HepG2 (cell line): ENCODE measurements at regions not wholly inside any gene's neighbourhood (a gene's known extent, or its start where the extent isn't known, plus 50 kb on each side); places are given as distances from the start of the nearest gene placed in this dataset.

Source experiments
- ATAC-seq: fragments of 200-7000 bp; cut with Tn5 transposase; 3 replicates; pipeline ENCODE4 v1.9.1; 2020; ENCODE audit warnings: mild to moderate bottlenecking, moderate library complexity
- BruUV-seq: library from RNA; stranded (reverse); fragments of 400-500 nt; replicated peaks from 2 replicates; lab custom pipeline; 2021; lab: Mats Ljungman, UMichigan
- CTCF ChIA-PET: fragments of 300-600 bp; formaldehyde crosslinking; extraction: SDS; loops from one replicate; lab custom pipeline; 2021; ENCODE audit warnings: low total read pairs, inconsistent platforms, low intra/inter-chr PET ratio; lab: Yijun Ruan, JAX
- POLR2A ChIA-PET: fragments of 350-600 bp; sonication (Branson Sonifier 250); formaldehyde crosslinking; loops from one replicate; lab custom pipeline; 2020; ENCODE audit warnings: antibody characterized with exemption, inconsistent platforms; lab: Yijun Ruan, JAX
- DNase-seq: peaks from one replicate; pipeline ENCODE4 v3.0.0-alpha.2; 2015; ENCODE audit warnings: low spot score
- FAIRE-seq: peaks from 3 replicates; lab custom pipeline; 2011; peaks lifted over from hg19 to GRCh38; lab: Jason Lieb, UNC
- H2AFZ ChIP-seq: one replicate; pipeline ENCODE4 v1.6.1; 2011; ENCODE audit warnings: low read length, inconsistent platforms
- H3K27ac ChIP-seq: fragments of 300-600 bp; 3 replicates; pipeline ENCODE4 v1.8.0; 2011; ENCODE audit warnings: mixed run types, mild to moderate bottlenecking, mixed read lengths, low read length, inconsistent platforms; ENCODE audit not compliant: insufficient read depth; ENCODE audit errors: extremely low read length
- H3K27me3 ChIP-seq, 2 experiments: fragments of 200-600 bp in 1 of 2; 2 replicates in 1 of 2; 3 replicates in 1 of 2; pipeline versions ENCODE4 v1.6.0 to v1.8.0; 2011; ENCODE audit warnings: low read length in 2 of 2, mild to moderate bottlenecking in 2 of 2, moderate library complexity in 2 of 2, inconsistent platforms in 1 of 2; ENCODE audit not compliant: insufficient read depth in 2 of 2, control insufficient read depth in 1 of 2
- H3K36me3 ChIP-seq, 2 experiments: fragments of 200-600 bp in 1 of 2; replicated peaks in 1 of 2; 2 replicates in 1 of 2; 3 replicates in 1 of 2; pipeline versions ENCODE4 v1.5.1 to v1.8.0; 2011; ENCODE audit warnings: low read length in 2 of 2, inconsistent platforms in 1 of 2; ENCODE audit not compliant: insufficient read depth in 2 of 2, control insufficient read depth in 1 of 2
- H3K4me1 ChIP-seq: 2 replicates; pipeline ENCODE4 v1.5.1; 2012; ENCODE audit warnings: low read length, inconsistent platforms; ENCODE audit not compliant: insufficient read depth
- H3K4me2 ChIP-seq: 2 replicates; pipeline ENCODE4 v1.6.0; 2011; ENCODE audit warnings: low read depth, low read length, inconsistent platforms
- H3K4me3 ChIP-seq, 3 experiments: fragments of 200-600 bp in 1 of 3; sonication (generic), shearing (Covaris generic) in 1 of 3; replicated peaks in 1 of 3; 2 replicates each; pipeline ENCODE4 v1.5.1; 2011 to 2016; ENCODE audit warnings: low read length in 3 of 3, inconsistent platforms in 2 of 3, low read depth in 2 of 3, mild to moderate bottlenecking in 2 of 3, control low read depth in 1 of 3, mixed read lengths in 1 of 3; ENCODE audit not compliant: insufficient read depth in 1 of 3
- H3K79me2 ChIP-seq: one replicate; pipeline ENCODE4 v1.6.1; 2011; ENCODE audit warnings: low read length, inconsistent platforms; ENCODE audit not compliant: insufficient read depth
- H3K9ac ChIP-seq: 2 replicates; pipeline ENCODE4 v1.6.0; 2011; ENCODE audit warnings: mild to moderate bottlenecking, low read depth, low read length, inconsistent platforms; ENCODE audit not compliant: insufficient read depth
- H3K9me3 ChIP-seq: 2 replicates; pipeline ENCODE4 v1.5.1; 2012; ENCODE audit warnings: mild to moderate bottlenecking, low read length
- H4K20me1 ChIP-seq: 2 replicates; pipeline ENCODE4 v1.6.0; 2011; ENCODE audit warnings: inconsistent platforms, mild to moderate bottlenecking, low read length, moderate library complexity; ENCODE audit not compliant: insufficient read depth
- FOXO4 ChIP-seq: sonication (generic); formaldehyde crosslinking; conservative IDR thresholded peaks from 2 replicates; pipeline ENCODE4 v1.8.1; 2023; ENCODE audit warnings: missing genetic modification reagents
- HOMEZ ChIP-seq: IDR thresholded peaks from 2 replicates; pipeline ENCODE4 v1.6.1; 2016; ENCODE audit warnings: low read depth
- YEATS4 ChIP-seq: sonication (generic); formaldehyde crosslinking; IDR thresholded peaks from 2 replicates; pipeline ENCODE4 v1.4.0; 2020; ENCODE audit warnings: missing genetic modification reagents, borderline replicate concordance
- ZC3H4 ChIP-seq: sonication (generic); formaldehyde crosslinking; IDR thresholded peaks from 2 replicates; pipeline ENCODE4 v1.4.0; 2020; ENCODE audit warnings: missing genetic modification reagents, borderline replicate concordance
- ZFP36L1 ChIP-seq: sonication (generic); formaldehyde crosslinking; IDR thresholded peaks from 2 replicates; pipeline ENCODE4 v1.8.0; 2022; ENCODE audit warnings: mild to moderate bottlenecking, missing genetic modification reagents, moderate library complexity
- ZNF12 ChIP-seq: sonication (generic); formaldehyde crosslinking; IDR thresholded peaks from 2 replicates; pipeline ENCODE4 v1.5.0; 2020; ENCODE audit warnings: missing genetic modification reagents
- ZNF142 ChIP-seq: sonication (generic); formaldehyde crosslinking; IDR thresholded peaks from 2 replicates; pipeline ENCODE4 v1.4.0; 2020; ENCODE audit warnings: missing genetic modification reagents
- ZNF3 ChIP-seq: IDR thresholded peaks from 2 replicates; pipeline ENCODE4 v1.7.0; 2017; ENCODE audit warnings: inconsistent platforms
- ZNF468 ChIP-seq: sonication (generic); formaldehyde crosslinking; IDR thresholded peaks from 2 replicates; pipeline ENCODE4 v1.8.0; 2022; ENCODE audit warnings: mild to moderate bottlenecking, moderate library complexity, missing genetic modification reagents
- ZNF484 ChIP-seq: sonication (generic); formaldehyde crosslinking; IDR thresholded peaks from 2 replicates; pipeline ENCODE4 v1.5.1; 2020; ENCODE audit warnings: mild to moderate bottlenecking, low read depth, missing genetic modification reagents, borderline replicate concordance
- ZNF547 ChIP-seq: sonication (generic); formaldehyde crosslinking; IDR thresholded peaks from 2 replicates; pipeline ENCODE4 v1.5.1; 2020; ENCODE audit warnings: mild to moderate bottlenecking, missing genetic modification reagents
- ZNF605 ChIP-seq: sonication (generic); formaldehyde crosslinking; IDR thresholded peaks from 2 replicates; pipeline ENCODE4 v1.8.0; 2022; ENCODE audit warnings: mild to moderate bottlenecking, missing genetic modification reagents
- ZNF83 ChIP-seq: sonication (generic); formaldehyde crosslinking; IDR thresholded peaks from 2 replicates; pipeline ENCODE4 v1.4.0; 2020; ENCODE audit warnings: missing genetic modification reagents, mild to moderate bottlenecking, borderline replicate concordance
- WGBS: methylation state at CpG from one replicate; pipeline ENCODE4 v1.1.6; 2017; ENCODE audit warnings: low lambda C conversion rate; 5-methylcytosine and 5-hydroxymethylcytosine counted together
- in situ Hi-C: cut with HindIII; loops from 2 replicates; pipeline ENCODE4 v1.10.0; 2017; ENCODE audit warnings: low pct_unique_long_range_greater_than_20kb; ENCODE audit not compliant: extremely low pct_ligation_motif_present
- intact Hi-C: fragments of 100-400 bp; cut with micrococcal nuclease; formaldehyde crosslinking; loops from one replicate; pipeline ENCODE4 v1.10.0; 2022; ENCODE audit not compliant: unreplicated experiment
- TF ChIP-seq, protein P1 (sequence below): sonication (generic); formaldehyde crosslinking; IDR thresholded peaks from 2 replicates; pipeline ENCODE4 v1.8.0; 2022; ENCODE audit warnings: low read depth, missing genetic modification reagents

GRCh38 chr6:20333721-20334269, 67.9 kb upstream of the E2F3 start (continued):
- TF ChIP-seq HOMEZ = no peak
- TF ChIP-seq ZNF12 (CRISPR knock-in tag) = no peak
- no peak for TF ChIP-seq ZNF484 (CRISPR knock-in tag)
- TF ChIP-seq ZNF3 (CRISPR knock-in tag) = no peak
- TF ChIP-seq ZNF468 (CRISPR knock-in tag) = no peak
- no peak for TF ChIP-seq ZNF605
- TF ChIP-seq, protein P1, sequence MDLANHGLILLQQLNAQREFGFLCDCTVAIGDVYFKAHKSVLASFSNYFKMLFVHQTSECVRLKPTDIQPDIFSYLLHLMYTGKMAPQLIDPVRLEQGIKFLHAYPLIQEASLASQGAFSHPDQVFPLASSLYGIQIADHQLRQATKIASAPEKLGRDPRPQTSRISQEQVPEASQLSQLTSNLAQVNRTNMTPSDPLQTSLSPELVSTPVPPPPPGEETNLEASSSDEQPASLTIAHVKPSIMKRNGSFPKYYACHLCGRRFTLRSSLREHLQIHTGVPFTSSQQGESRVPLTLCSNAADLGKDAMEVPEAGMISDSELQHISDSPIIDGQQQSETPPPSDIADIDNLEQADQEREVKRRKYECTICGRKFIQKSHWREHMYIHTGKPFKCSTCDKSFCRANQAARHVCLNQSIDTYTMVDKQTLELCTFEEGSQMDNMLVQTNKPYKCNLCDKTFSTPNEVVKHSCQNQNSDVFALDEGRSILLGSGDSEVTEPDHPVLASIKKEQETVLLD (CRISPR knock-in tag) = no peak
- no peak for TF ChIP-seq FOXO4 (CRISPR knock-in tag)

DNA sequence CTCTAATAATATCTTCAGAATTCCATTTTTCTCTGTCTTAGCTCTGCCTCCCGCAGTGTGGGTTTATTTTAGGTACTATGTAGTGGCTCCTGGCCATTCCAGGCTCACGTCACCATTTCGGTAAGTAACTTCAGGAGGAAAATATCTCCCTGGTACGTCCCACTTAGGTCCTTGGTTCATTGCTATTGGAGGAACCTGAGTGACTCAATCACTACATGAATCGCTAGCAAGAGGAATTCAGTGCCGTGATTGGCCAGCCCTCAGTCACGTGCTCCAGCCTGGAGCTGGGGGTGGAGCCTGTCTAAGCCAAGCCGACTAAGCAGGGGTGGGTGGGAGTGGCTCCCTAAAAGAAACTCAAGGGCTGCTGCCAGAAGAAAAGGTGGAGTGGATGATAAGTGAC, 67.3 kb upstream of the E2F3 start:
- ChIA-PET POLR2A (no interaction called here), CTCF (no interaction called here)
- DNase-seq (no peak), FAIRE-seq (no peak), ATAC-seq (no peak)
- Histone ChIP-seq H3K36me3 (no peaks in the 10 kb centered on the region; a peak in 1 of 5 replicates), H4K20me1 (no peaks in the 10 kb centered on the region), H3K4me1 (no peaks in the 10 kb centered on the region), H3K9ac (no peak overlapping the region), H3K79me2 (no peaks in the 10 kb centered on the region), H3K4me3 (no peak overlapping the region), H3K4me2 (no peak overlapping the region), H3K27me3 (peaks cover 0 to 10% of the 10 kb centered on the region in 2 experiments; a peak in 2 of 5 replicates), H3K27ac (no peak overlapping the region), H3K9me3 (no peaks in the 10 kb centered on the region), H2AFZ (no peak overlapping the region)
- in situ Hi-C loops = no loop called here
- 40% methylated on average over 8 of the region's 8 CpGs for WGBS
- no TSS peak for BruUV-seq
- intact Hi-C loops = no loop called here
- TF ChIP-seq ZNF142 (CRISPR knock-in tag) = no peak
- TF ChIP-seq ZFP36L1 (CRISPR knock-in tag) = no peak
- TF ChIP-seq ZNF468 (CRISPR knock-in tag) = no peak
- TF ChIP-seq ZC3H4 (CRISPR knock-in tag) = no peak
- no peak for TF ChIP-seq YEATS4 (CRISPR knock-in tag)
- no peak for TF ChIP-seq ZNF547
- no peak for TF ChIP-seq ZNF83
